ENCODE measurements at regions not wholly inside any gene's neighbourhood (a gene's known extent, or its start where the extent isn't known, plus 50 kb on each side); places are given as distances from the start of the nearest gene placed in this dataset.

DNA sequence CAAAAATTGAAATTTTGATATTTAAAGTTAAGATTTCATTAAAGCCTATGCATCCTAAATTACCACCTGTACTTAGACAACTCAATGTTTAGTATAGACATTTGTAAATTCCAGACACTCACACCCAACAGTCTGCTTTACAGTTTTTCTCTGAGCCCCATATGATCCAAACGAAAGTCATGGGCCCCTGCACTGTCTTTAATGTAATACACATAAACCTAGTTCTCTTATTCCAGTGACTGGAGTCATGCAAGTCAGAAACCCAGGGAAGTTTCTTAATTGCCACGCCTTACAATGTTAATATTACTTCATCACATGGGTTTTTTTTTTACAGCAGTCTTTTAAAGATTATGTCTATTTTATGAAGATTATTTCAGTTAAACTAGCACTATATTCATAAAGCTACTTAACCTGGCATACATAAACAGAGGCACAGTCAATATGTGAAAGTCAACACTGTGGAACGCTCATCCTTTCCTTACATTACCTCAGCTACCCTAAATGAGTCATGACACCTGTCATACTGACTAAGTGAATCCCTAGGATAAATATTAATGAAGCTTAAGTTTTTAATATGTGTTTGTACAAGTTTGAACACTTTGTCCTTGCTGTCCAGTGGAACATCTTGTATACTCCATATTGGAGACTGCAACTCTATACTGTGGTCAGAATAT lies 67.7 kb upstream of the H2AZ1 start:
- H3K27me3 Mint-ChIP-seq (ENCODE audit: insufficient read depth, low read depth, poor library complexity), result no peaks in the 10 kb centered on the region
- H3K9me3 Mint-ChIP-seq, result peaks cover 4% of the 10 kb centered on the region; the same call in 2 of the 3 replicates
- TF ChIP-seq JUNB (IDR thresholded peaks at IDR 0.05; ENCODE audit: unreplicated experiment), result no peak
- TF ChIP-seq, protein P1, sequence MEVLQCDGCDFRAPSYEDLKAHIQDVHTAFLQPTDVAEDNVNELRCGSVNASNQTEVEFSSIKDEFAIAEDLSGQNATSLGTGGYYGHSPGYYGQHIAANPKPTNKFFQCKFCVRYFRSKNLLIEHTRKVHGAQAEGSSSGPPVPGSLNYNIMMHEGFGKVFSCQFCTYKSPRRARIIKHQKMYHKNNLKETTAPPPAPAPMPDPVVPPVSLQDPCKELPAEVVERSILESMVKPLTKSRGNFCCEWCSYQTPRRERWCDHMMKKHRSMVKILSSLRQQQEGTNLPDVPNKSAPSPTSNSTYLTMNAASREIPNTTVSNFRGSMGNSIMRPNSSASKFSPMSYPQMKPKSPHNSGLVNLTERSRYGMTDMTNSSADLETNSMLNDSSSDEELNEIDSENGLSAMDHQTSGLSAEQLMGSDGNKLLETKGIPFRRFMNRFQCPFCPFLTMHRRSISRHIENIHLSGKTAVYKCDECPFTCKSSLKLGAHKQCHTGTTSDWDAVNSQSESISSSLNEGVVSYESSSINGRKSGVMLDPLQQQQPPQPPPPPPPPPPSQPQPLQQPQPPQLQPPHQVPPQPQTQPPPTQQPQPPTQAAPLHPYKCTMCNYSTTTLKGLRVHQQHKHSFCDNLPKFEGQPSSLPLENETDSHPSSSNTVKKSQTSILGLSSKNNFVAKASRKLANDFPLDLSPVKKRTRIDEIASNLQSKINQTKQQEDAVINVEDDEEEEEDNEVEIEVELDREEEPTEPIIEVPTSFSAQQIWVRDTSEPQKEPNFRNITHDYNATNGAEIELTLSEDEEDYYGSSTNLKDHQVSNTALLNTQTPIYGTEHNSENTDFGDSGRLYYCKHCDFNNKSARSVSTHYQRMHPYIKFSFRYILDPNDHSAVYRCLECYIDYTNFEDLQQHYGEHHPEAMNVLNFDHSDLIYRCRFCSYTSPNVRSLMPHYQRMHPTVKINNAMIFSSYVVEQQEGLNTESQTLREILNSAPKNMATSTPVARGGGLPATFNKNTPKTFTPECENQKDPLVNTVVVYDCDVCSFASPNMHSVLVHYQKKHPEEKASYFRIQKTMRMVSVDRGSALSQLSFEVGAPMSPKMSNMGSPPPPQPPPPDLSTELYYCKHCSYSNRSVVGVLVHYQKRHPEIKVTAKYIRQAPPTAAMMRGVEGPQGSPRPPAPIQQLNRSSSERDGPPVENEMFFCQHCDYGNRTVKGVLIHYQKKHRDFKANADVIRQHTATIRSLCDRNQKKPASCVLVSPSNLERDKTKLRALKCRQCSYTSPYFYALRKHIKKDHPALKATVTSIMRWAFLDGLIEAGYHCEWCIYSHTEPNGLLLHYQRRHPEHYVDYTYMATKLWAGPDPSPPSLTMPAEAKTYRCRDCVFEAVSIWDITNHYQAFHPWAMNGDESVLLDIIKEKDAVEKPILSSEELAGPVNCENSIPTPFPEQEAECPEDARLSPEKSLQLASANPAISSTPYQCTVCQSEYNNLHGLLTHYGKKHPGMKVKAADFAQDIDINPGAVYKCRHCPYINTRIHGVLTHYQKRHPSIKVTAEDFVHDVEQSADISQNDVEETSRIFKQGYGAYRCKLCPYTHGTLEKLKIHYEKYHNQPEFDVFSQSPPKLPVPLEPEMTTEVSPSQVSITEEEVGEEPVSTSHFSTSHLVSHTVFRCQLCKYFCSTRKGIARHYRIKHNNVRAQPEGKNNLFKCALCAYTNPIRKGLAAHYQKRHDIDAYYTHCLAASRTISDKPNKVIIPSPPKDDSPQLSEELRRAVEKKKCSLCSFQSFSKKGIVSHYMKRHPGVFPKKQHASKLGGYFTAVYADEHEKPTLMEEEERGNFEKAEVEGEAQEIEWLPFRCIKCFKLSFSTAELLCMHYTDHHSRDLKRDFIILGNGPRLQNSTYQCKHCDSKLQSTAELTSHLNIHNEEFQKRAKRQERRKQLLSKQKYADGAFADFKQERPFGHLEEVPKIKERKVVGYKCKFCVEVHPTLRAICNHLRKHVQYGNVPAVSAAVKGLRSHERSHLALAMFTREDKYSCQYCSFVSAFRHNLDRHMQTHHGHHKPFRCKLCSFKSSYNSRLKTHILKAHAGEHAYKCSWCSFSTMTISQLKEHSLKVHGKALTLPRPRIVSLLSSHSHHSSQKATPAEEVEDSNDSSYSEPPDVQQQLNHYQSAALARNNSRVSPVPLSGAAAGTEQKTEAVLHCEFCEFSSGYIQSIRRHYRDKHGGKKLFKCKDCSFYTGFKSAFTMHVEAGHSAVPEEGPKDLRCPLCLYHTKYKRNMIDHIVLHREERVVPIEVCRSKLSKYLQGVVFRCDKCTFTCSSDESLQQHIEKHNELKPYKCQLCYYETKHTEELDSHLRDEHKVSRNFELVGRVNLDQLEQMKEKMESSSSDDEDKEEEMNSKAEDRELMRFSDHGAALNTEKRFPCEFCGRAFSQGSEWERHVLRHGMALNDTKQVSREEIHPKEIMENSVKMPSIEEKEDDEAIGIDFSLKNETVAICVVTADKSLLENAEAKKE (CRISPR knock-in tag; IDR thresholded peaks at IDR 0.05), result no peak
- no peak for TF ChIP-seq ZNF331 (CRISPR knock-in tag; IDR thresholded peaks at IDR 0.05; ENCODE audit: low read depth)
- TF ChIP-seq NANOG (IDR thresholded peaks at IDR 0.05; ENCODE audit: borderline replicate concordance), result no peak
- H3K4me1 ChIP-seq (ENCODE audit: insufficient read depth), result no peaks in the 10 kb centered on the region
- no peak overlapping the region for H3K4me3 Mint-ChIP-seq
- H3K36me3 ChIP-seq (ENCODE audit: insufficient read depth), result no peaks in the 10 kb centered on the region
- no peak overlapping the region for H2AFZ ChIP-seq
- no peaks in the 10 kb centered on the region for H4K20me1 ChIP-seq (replicated peaks; ENCODE audit: insufficient read depth)
- no peak for ATAC-seq
- H3K27me3 ChIP-seq (ENCODE audit: insufficient read depth), result no peaks in the 10 kb centered on the region
- H3K4me1 Mint-ChIP-seq, result peaks cover 4% of the 10 kb centered on the region
- H3K4me3 ChIP-seq, result no peak overlapping the region
- H3K9me2 ChIP-seq (ENCODE audit: insufficient read depth), result 0 out of 2 replicates have a peak, but pooled peaks cover 5% of the 10 kb centered on the region
- H3K36me3 Mint-ChIP-seq (ENCODE audit: low read depth), result no peaks in the 10 kb centered on the region
- H3K27ac ChIP-seq (ENCODE audit: low read depth), result no peak overlapping the region
- no peak overlapping the region for H3K4me2 ChIP-seq
- no peaks in the 10 kb centered on the region for H3F3A ChIP-seq (replicated peaks; ENCODE audit: low read depth)
- H3K79me2 ChIP-seq (replicated peaks; ENCODE audit: insufficient read depth), result no peaks in the 10 kb centered on the region
- no peak overlapping the region for H3K27ac Mint-ChIP-seq
- no peak for DNase-seq (ENCODE audit: low spot score)

DNA sequence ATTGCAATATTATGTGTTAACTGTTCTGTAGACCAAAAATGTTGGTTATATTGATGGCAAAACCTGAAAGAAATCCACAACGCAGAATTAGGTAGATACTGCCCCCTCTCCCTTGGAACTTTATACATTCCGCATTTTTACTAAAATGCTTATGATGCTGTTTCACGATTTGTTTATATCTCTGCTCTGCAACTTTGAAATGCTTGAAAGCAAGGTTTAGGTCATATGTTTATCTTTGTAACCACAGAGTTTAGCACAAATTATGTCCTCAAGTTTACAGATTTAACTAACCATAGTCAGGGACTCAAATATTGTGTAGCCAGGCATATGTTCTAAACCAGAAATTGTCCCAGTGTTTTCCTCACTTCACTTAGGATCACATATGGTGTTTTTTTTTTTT lies 66.1 kb upstream of the H2AZ1 start:
- no peak for ATAC-seq
- no peak overlapping the region for H3K4me2 ChIP-seq
- no peak for TF ChIP-seq POLR2AphosphoS5 (IDR thresholded peaks at IDR 0.05; ENCODE audit: low read depth)
- TF ChIP-seq CREB1 (CRISPR knock-in tag; IDR thresholded peaks at IDR 0.05; ENCODE audit: low read depth), result no peak
- TF ChIP-seq, protein P1 (CRISPR knock-in tag; IDR thresholded peaks at IDR 0.05), result no peak

More for the DNA sequence above, 66.1 kb upstream of the H2AZ1 start:
- H3K79me2 ChIP-seq (replicated peaks; ENCODE audit: insufficient read depth), result no peaks in the 10 kb centered on the region
- DNase-seq (ENCODE audit: low spot score), result no peak
- H3K27ac Mint-ChIP-seq, result no peak overlapping the region
- no peak overlapping the region for H2AFZ ChIP-seq
- no peaks in the 10 kb centered on the region for H3K27me3 Mint-ChIP-seq (ENCODE audit: insufficient read depth, low read depth, poor library complexity)
- no peaks in the 10 kb centered on the region for H3K4me1 Mint-ChIP-seq
- H3K4me3 Mint-ChIP-seq, result no peak overlapping the region
- H3K36me3 ChIP-seq (ENCODE audit: insufficient read depth), result no peaks in the 10 kb centered on the region
- H3K36me3 Mint-ChIP-seq (ENCODE audit: low read depth), result no peaks in the 10 kb centered on the region
- no peaks in the 10 kb centered on the region for H4K20me1 ChIP-seq (replicated peaks; ENCODE audit: insufficient read depth)
- H3K9me3 Mint-ChIP-seq, result no peaks in the 10 kb centered on the region; the same call in 2 of the 3 replicates
- H3K4me1 ChIP-seq (ENCODE audit: insufficient read depth), result no peaks in the 10 kb centered on the region
- 0 out of 2 replicates have a peak, but pooled peaks cover 5% of the 10 kb centered on the region for H3K9me2 ChIP-seq (ENCODE audit: insufficient read depth)
- H3K4me3 ChIP-seq, result no peak overlapping the region
- no peaks in the 10 kb centered on the region for H3F3A ChIP-seq (replicated peaks; ENCODE audit: low read depth)
- H3K27ac ChIP-seq (ENCODE audit: low read depth), result no peak overlapping the region
- H3K27me3 ChIP-seq (ENCODE audit: insufficient read depth), result no peaks in the 10 kb centered on the region

Data from GM23338 (cell line).